GM19438 (cell line): ENCODE measurements at regions not wholly inside any gene's neighbourhood (a gene's known extent, or its start where the extent isn't known, plus 50 kb on each side); places are given as distances from the start of the nearest gene placed in this dataset.
"Not testable (repeated sequence)": the region's sequence is repeated elsewhere in the genome, so short reads cannot be mapped to it uniquely, and the experiment has no call there.

Source experiments
- ATAC-seq: cut with Tn5 transposase; IDR thresholded peaks from one replicate; pipeline ENCODE4 v1.9.1; 2021; ENCODE audit warnings: low read depth; ENCODE audit not compliant: unreplicated experiment

GRCh38 chr7:145152589-145152988 is 316.7 kb upstream of the TPK1 start:
- ATAC-seq, result no peak

- no peak for ATAC-seq
Observed at GRCh38 chr7:145151676-145152075, 315.8 kb upstream of the TPK1 start.

- ATAC-seq, result no peak
Observed at GRCh38 chr7:145147865-145148264, 312.0 kb upstream of the TPK1 start.

- ATAC-seq, result no peak
Observed at GRCh38 chr7:145143685-145144084, 307.8 kb upstream of the TPK1 start.

GRCh38 chr7:145134377-145134776 is 298.5 kb upstream of the TPK1 start:
- no peak for ATAC-seq

GRCh38 chr7:145123502-145123901 is 287.6 kb upstream of the TPK1 start:
- ATAC-seq, result no peak

GRCh38 chr7:145106001-145106400 is 270.1 kb upstream of the TPK1 start:
- no peak for ATAC-seq

GRCh38 chr7:145105561-145105960 is 269.7 kb upstream of the TPK1 start:
- ATAC-seq, result no peak

GRCh38 chr7:145104400-145104799 is 268.5 kb upstream of the TPK1 start:
- ATAC-seq, result no peak

- not testable (repeated sequence) for ATAC-seq
Observed at GRCh38 chr7:145102199-145102598, 266.3 kb upstream of the TPK1 start.

- no peak for ATAC-seq
Observed at GRCh38 chr7:145092766-145093165, 256.9 kb upstream of the TPK1 start.

GRCh38 chr7:145088111-145088745 is 252.4 kb upstream of the TPK1 start:
- no peak for ATAC-seq

GRCh38 chr7:145082366-145083161 is 246.7 kb upstream of the TPK1 start:
- peak; percentile 76 for ATAC-seq

GRCh38 chr7:145065473-145065872 is 229.6 kb upstream of the TPK1 start:
- ATAC-seq, result no peak

- ATAC-seq, result no peak
Observed at GRCh38 chr7:145064114-145064513, 228.3 kb upstream of the TPK1 start.

- ATAC-seq, result no peak
Observed at GRCh38 chr7:145053781-145054180, 217.9 kb upstream of the TPK1 start.

- ATAC-seq, result no peak
Observed at GRCh38 chr7:145050415-145050814, 214.6 kb upstream of the TPK1 start.

GRCh38 chr7:145036604-145037405 is 201.0 kb upstream of the TPK1 start:
- peak; percentile 85 for ATAC-seq

GRCh38 chr7:145031162-145031561 is 195.3 kb upstream of the TPK1 start:
- ATAC-seq, result no peak

GRCh38 chr7:145030754-145031153 is 194.9 kb upstream of the TPK1 start:
- ATAC-seq, result no peak

GRCh38 chr7:145020454-145020853 is 184.6 kb upstream of the TPK1 start:
- no peak for ATAC-seq
